HEK293 (cell line): ENCODE measurements at regions not wholly inside any gene's neighbourhood (a gene's known extent, or its start where the extent isn't known, plus 50 kb on each side); places are given as distances from the start of the nearest gene placed in this dataset.

Source experiments
- CTCF ChIA-PET: fragments of 350-600 bp; formaldehyde crosslinking; extraction: SDS; loops from one replicate; lab custom pipeline; 2021; ENCODE audit warnings: antibody characterized with exemption; lab: Yijun Ruan, JAX
- POLR2A ChIA-PET: fragments of 300-600 bp; formaldehyde crosslinking; extraction: SDS; loops from one replicate; lab custom pipeline; 2020; ENCODE audit warnings: antibody characterized with exemption, inconsistent platforms; lab: Yijun Ruan, JAX
- H3K27ac ChIP-seq: fragments of 200-500 bp; sonication (Bioruptor generic); 2 replicates; pipeline ENCODE4 v1.5.1; 2014; ENCODE audit warnings: low read depth, low read length, control low read depth, inconsistent platforms; ENCODE audit errors: extremely low read depth
- H3K36me3 ChIP-seq, 2 experiments: fragments of 200-500 bp in 1 of 2; sonication (Bioruptor generic) in 1 of 2; 1 replicate in 1 of 2; 2 replicates in 1 of 2; pipeline ENCODE4 v1.5.1; 2014 to 2017; ENCODE audit warnings: inconsistent platforms in 2 of 2, low read length in 2 of 2; ENCODE audit not compliant: control insufficient read depth in 2 of 2, insufficient read depth in 1 of 2
- H3K4me1 ChIP-seq: fragments of 200-500 bp; sonication (Bioruptor generic); 2 replicates; pipeline ENCODE4 v1.5.1; 2014; ENCODE audit warnings: mild to moderate bottlenecking, low read length, inconsistent platforms; ENCODE audit not compliant: control insufficient read depth, insufficient read depth
- H3K4me3 ChIP-seq: 2 replicates; pipeline ENCODE4 v1.5.1; 2011; ENCODE audit warnings: low read depth, mild to moderate bottlenecking, control low read depth, low read length, moderate library complexity
- H3K9me3 ChIP-seq: fragments of 200-500 bp; sonication (Bioruptor generic); 2 replicates; pipeline ENCODE4 v1.5.1; 2014; ENCODE audit warnings: low read depth, low read length, inconsistent platforms; ENCODE audit not compliant: control insufficient read depth, insufficient read depth
- EGR2 ChIP-seq: fragments of 450-650 bp; formaldehyde crosslinking; IDR thresholded peaks from 2 replicates; pipeline ENCODE4 v1.5.1; 2016; ENCODE audit warnings: low read depth, missing biosample characterization, missing genetic modification characterization
- GFI1B ChIP-seq: fragments of 450-650 bp; formaldehyde crosslinking; IDR thresholded peaks from 2 replicates; pipeline ENCODE4 v1.5.1; 2016; ENCODE audit warnings: missing biosample characterization, missing genetic modification characterization
- GLI2 ChIP-seq: fragments of 450-650 bp; formaldehyde crosslinking; IDR thresholded peaks from 2 replicates; pipeline ENCODE4; 2017; ENCODE audit warnings: missing biosample characterization, missing genetic modification characterization, low read depth, borderline replicate concordance
- GLIS2 ChIP-seq: fragments of 450-650 bp; formaldehyde crosslinking; IDR thresholded peaks from 2 replicates; pipeline ENCODE4 v1.5.1; 2016; ENCODE audit warnings: missing biosample characterization, missing genetic modification characterization
- KLF10 ChIP-seq: fragments of 450-650 bp; IDR thresholded peaks from 2 replicates; pipeline ENCODE4 v1.5.1; 2018; ENCODE audit warnings: missing biosample characterization, mild to moderate bottlenecking, missing genetic modification characterization
- ZNF112 ChIP-seq: fragments of 450-650 bp; formaldehyde crosslinking; IDR thresholded peaks from 2 replicates; pipeline ENCODE4 v1.5.0; 2017; ENCODE audit warnings: missing biosample characterization, missing genetic modification characterization
- ZNF146 ChIP-seq: fragments of 450-650 bp; formaldehyde crosslinking; IDR thresholded peaks from 2 replicates; pipeline ENCODE4 v1.5.1; 2016; ENCODE audit warnings: missing biosample characterization, missing genetic modification characterization
- ZNF335 ChIP-seq: fragments of 450-650 bp; formaldehyde crosslinking; conservative IDR thresholded peaks from 2 replicates; pipeline ENCODE4 v1.5.1; 2016; ENCODE audit warnings: missing biosample characterization, missing genetic modification characterization
- ZNF354C ChIP-seq: fragments of 450-650 bp; formaldehyde crosslinking; IDR thresholded peaks from 2 replicates; pipeline ENCODE4 v1.5.1; 2016; ENCODE audit warnings: missing biosample characterization, missing genetic modification characterization, low read depth, borderline replicate concordance
- ZNF366 ChIP-seq: fragments of 450-650 bp; formaldehyde crosslinking; conservative IDR thresholded peaks from 2 replicates; pipeline ENCODE4 v1.5.1; 2016; ENCODE audit warnings: missing biosample characterization, missing genetic modification characterization
- ZNF391 ChIP-seq: fragments of 450-650 bp; formaldehyde crosslinking; IDR thresholded peaks from 2 replicates; pipeline ENCODE4 v1.5.1; 2016; ENCODE audit warnings: low read depth, missing biosample characterization, missing genetic modification characterization, borderline replicate concordance
- ZNF416 ChIP-seq: fragments of 450-650 bp; formaldehyde crosslinking; IDR thresholded peaks from 2 replicates; pipeline ENCODE4 v1.5.1; 2016; ENCODE audit warnings: missing biosample characterization, missing genetic modification characterization
- ZNF621 ChIP-seq: fragments of 450-650 bp; formaldehyde crosslinking; IDR thresholded peaks from 2 replicates; pipeline ENCODE4 v1.5.1; 2017; ENCODE audit warnings: missing biosample characterization, missing genetic modification characterization
- ZNF624 ChIP-seq: fragments of 450-650 bp; formaldehyde crosslinking; IDR thresholded peaks from 2 replicates; pipeline ENCODE4 v1.5.1; 2017; ENCODE audit warnings: missing biosample characterization, missing genetic modification characterization
- ZNF629 ChIP-seq: fragments of 450-650 bp; formaldehyde crosslinking; IDR thresholded peaks from 2 replicates; pipeline ENCODE4 v1.5.1; 2017; ENCODE audit warnings: missing biosample characterization, missing genetic modification characterization
- ZNF76 ChIP-seq: fragments of 450-650 bp; formaldehyde crosslinking; IDR thresholded peaks from 2 replicates; pipeline ENCODE4; 2016; ENCODE audit warnings: low read depth, missing biosample characterization, missing genetic modification characterization, borderline replicate concordance
- TF ChIP-seq, protein P1 (sequence below): fragments of 450-650 bp; formaldehyde crosslinking; optimal IDR thresholded peaks from 2 replicates; pipeline ENCODE3; 2016; ENCODE audit warnings: missing biosample characterization, mild to moderate bottlenecking, missing genetic modification characterization
- TF ChIP-seq, protein P2 (sequence below): fragments of 450-650 bp; formaldehyde crosslinking; IDR thresholded peaks from 2 replicates; pipeline ENCODE4 v1.5.1; 2016; ENCODE audit warnings: missing biosample characterization, missing genetic modification characterization
- TF ChIP-seq, protein P3 (sequence below): fragments of 450-650 bp; formaldehyde crosslinking; IDR thresholded peaks from 2 replicates; pipeline ENCODE4 v1.5.1; 2017; ENCODE audit warnings: missing biosample characterization, missing genetic modification characterization
- TF ChIP-seq, protein P4 (sequence below): fragments of 450-650 bp; formaldehyde crosslinking; IDR thresholded peaks from 2 replicates; pipeline ENCODE4 v1.5.1; 2017; ENCODE audit warnings: missing biosample characterization, missing genetic modification characterization
- TF ChIP-seq, protein P5 (sequence below): fragments of 450-650 bp; formaldehyde crosslinking; IDR thresholded peaks from 2 replicates; pipeline ENCODE4 v1.5.1; 2017; ENCODE audit warnings: missing biosample characterization, missing genetic modification characterization
- TF ChIP-seq, protein P6 (sequence below): fragments of 450-650 bp; formaldehyde crosslinking; IDR thresholded peaks from 2 replicates; pipeline ENCODE4 v1.5.1; 2017; ENCODE audit warnings: missing biosample characterization, missing genetic modification characterization

DNA sequence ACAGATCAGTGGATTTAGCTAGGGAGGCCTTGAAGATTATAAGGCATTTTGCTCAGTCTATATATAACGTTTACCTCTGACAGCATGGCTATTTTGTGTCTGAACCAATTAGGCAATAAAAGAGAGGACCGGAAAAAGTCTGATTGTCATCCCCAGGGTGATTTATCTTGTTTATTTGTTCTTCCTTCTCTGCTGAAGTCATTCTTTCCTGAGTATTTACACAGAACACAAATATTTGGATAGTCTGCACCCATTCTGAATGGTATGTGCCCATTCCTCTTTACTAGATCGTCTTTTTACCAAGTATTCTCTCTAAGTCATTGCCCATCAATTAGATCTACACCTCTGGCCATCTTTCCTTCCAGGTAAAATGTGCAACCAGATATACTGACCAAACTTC is 1602.9 kb downstream of the KCNT2 start:
- no peak overlapping the region for H3K27ac ChIP-seq
- no peak for TF ChIP-seq ZNF621
- TF ChIP-seq EGR2 (tag by site-specific recombination) = no peak
- TF ChIP-seq, protein P1, sequence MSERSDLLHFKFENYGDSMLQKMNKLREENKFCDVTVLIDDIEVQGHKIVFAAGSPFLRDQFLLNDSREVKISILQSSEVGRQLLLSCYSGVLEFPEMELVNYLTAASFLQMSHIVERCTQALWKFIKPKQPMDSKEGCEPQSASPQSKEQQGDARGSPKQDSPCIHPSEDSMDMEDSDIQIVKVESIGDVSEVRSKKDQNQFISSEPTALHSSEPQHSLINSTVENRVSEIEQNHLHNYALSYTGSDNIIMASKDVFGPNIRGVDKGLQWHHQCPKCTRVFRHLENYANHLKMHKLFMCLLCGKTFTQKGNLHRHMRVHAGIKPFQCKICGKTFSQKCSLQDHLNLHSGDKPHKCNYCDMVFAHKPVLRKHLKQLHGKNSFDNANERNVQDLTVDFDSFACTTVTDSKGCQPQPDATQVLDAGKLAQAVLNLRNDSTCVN (tag by site-specific recombination) = no peak
- TF ChIP-seq, all 188 proteins: peak for 0
- ChIA-PET POLR2A (no interaction called here), CTCF (no interaction called here)
- Histone ChIP-seq H3K36me3 (no peaks in the 10 kb centered on the region), H3K4me3 (no peak overlapping the region), H3K9me3 (no peaks in the 10 kb centered on the region), H3K4me1 (no peaks in the 10 kb centered on the region)

DNA sequence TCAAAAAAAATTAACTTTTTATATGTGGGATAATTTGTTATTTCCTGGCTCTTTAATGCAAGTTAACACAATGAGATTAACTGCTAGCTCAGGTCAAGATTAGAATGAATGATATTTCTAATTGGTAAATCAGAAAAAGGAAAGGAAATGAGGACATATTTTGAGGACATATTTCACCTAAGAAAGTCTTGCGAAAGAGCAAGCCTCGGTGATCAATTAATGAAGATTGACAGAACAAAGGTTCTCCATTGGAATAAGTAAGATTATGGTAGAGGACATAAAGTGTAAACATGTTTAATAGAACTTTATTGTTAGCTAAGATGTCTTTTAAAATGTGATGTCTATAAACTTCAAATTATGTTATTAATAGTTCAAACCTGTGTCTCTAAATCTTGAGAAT is 1617.8 kb downstream of the KCNT2 start:
- CTCF ChIA-PET = interaction anchor here (0.6 kb wide), 1 partner anchor 898 kb away, joined by 4 read pairs; no protein-coding TSS in a partner anchor
- POLR2A ChIA-PET = no interaction called here
- TF ChIP-seq, protein P2, sequence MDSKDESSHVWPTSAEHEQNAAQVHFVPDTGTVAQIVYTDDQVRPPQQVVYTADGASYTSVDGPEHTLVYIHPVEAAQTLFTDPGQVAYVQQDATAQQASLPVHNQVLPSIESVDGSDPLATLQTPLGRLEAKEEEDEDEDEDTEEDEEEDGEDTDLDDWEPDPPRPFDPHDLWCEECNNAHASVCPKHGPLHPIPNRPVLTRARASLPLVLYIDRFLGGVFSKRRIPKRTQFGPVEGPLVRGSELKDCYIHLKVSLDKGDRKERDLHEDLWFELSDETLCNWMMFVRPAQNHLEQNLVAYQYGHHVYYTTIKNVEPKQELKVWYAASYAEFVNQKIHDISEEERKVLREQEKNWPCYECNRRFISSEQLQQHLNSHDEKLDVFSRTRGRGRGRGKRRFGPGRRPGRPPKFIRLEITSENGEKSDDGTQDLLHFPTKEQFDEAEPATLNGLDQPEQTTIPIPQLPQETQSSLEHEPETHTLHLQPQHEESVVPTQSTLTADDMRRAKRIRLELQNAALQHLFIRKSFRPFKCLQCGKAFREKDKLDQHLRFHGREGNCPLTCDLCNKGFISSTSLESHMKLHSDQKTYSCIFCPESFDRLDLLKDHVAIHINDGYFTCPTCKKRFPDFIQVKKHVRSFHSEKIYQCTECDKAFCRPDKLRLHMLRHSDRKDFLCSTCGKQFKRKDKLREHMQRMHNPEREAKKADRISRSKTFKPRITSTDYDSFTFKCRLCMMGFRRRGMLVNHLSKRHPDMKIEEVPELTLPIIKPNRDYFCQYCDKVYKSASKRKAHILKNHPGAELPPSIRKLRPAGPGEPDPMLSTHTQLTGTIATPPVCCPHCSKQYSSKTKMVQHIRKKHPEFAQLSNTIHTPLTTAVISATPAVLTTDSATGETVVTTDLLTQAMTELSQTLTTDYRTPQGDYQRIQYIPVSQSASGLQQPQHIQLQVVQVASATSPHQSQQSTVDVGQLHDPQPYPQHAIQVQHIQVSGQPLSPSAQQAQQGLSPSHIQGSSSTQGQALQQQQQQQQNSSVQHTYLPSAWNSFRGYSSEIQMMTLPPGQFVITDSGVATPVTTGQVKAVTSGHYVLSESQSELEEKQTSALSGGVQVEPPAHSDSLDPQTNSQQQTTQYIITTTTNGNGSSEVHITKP = no peak
- TF ChIP-seq ZNF624 = no peak
- TF ChIP-seq GLI2 = no peak
- no peak for TF ChIP-seq ZNF416 (tag by site-specific recombination)
- no peak for TF ChIP-seq ZNF76
- TF ChIP-seq, protein P3, sequence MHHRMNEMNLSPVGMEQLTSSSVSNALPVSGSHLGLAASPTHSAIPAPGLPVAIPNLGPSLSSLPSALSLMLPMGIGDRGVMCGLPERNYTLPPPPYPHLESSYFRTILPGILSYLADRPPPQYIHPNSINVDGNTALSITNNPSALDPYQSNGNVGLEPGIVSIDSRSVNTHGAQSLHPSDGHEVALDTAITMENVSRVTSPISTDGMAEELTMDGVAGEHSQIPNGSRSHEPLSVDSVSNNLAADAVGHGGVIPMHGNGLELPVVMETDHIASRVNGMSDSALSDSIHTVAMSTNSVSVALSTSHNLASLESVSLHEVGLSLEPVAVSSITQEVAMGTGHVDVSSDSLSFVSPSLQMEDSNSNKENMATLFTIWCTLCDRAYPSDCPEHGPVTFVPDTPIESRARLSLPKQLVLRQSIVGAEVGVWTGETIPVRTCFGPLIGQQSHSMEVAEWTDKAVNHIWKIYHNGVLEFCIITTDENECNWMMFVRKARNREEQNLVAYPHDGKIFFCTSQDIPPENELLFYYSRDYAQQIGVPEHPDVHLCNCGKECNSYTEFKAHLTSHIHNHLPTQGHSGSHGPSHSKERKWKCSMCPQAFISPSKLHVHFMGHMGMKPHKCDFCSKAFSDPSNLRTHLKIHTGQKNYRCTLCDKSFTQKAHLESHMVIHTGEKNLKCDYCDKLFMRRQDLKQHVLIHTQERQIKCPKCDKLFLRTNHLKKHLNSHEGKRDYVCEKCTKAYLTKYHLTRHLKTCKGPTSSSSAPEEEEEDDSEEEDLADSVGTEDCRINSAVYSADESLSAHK (tag by site-specific recombination) = no peak
- TF ChIP-seq GFI1B (tag by site-specific recombination) = no peak
- TF ChIP-seq ZNF335 (tag by site-specific recombination) = no peak
- TF ChIP-seq ZNF391 = no peak
- no peak for TF ChIP-seq GLIS2 (tag by site-specific recombination)
- no peaks in the 10 kb centered on the region for H3K36me3 ChIP-seq
- H3K4me1 ChIP-seq = no peaks in the 10 kb centered on the region
- H3K27ac ChIP-seq = no peak overlapping the region
- no peaks in the 10 kb centered on the region for H3K9me3 ChIP-seq
- H3K4me3 ChIP-seq = no peak overlapping the region

DNA sequence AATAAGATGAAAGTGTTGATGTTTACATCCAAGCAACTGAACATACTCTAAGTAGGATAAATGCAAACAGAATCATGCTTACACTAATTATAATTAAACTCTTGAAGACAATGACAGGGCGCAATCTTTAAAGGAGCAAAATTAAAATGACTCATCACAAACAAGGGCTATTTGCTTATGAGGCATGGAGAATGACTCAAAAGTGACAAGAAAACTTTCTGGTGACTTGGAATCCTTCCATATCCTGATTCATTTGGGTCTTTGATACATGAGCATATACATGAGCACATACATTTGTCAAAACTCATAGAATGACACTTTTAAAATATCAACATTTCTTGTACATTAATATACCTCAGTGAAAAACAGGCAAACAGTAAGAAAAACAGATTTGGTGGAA is 1632.3 kb downstream of the KCNT2 start:
- ChIA-PET POLR2A (no interaction called here), CTCF (no interaction called here)
- Histone ChIP-seq H3K9me3 (no peaks in the 10 kb centered on the region), H3K36me3 (no peaks in the 10 kb centered on the region), H3K4me3 (no peak overlapping the region), H3K4me1 (no peaks in the 10 kb centered on the region), H3K27ac (no peak overlapping the region)
- TF ChIP-seq ZNF146 (tag by site-specific recombination) (no peak), KLF10 (no peak), ZNF112 (tag by site-specific recombination) (no peak), ZNF354C (tag by site-specific recombination) (no peak), ZNF366 (tag by site-specific recombination) (no peak), ZNF629 (tag by site-specific recombination) (no peak)
- TF ChIP-seq, protein P4, sequence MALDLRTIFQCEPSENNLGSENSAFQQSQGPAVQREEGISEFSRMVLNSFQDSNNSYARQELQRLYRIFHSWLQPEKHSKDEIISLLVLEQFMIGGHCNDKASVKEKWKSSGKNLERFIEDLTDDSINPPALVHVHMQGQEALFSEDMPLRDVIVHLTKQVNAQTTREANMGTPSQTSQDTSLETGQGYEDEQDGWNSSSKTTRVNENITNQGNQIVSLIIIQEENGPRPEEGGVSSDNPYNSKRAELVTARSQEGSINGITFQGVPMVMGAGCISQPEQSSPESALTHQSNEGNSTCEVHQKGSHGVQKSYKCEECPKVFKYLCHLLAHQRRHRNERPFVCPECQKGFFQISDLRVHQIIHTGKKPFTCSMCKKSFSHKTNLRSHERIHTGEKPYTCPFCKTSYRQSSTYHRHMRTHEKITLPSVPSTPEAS (tag by site-specific recombination) = no peak
- TF ChIP-seq, protein P5, sequence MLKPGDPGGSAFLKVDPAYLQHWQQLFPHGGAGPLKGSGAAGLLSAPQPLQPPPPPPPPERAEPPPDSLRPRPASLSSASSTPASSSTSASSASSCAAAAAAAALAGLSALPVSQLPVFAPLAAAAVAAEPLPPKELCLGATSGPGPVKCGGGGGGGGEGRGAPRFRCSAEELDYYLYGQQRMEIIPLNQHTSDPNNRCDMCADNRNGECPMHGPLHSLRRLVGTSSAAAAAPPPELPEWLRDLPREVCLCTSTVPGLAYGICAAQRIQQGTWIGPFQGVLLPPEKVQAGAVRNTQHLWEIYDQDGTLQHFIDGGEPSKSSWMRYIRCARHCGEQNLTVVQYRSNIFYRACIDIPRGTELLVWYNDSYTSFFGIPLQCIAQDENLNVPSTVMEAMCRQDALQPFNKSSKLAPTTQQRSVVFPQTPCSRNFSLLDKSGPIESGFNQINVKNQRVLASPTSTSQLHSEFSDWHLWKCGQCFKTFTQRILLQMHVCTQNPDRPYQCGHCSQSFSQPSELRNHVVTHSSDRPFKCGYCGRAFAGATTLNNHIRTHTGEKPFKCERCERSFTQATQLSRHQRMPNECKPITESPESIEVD (tag by site-specific recombination) = no peak
- TF ChIP-seq, protein P6, sequence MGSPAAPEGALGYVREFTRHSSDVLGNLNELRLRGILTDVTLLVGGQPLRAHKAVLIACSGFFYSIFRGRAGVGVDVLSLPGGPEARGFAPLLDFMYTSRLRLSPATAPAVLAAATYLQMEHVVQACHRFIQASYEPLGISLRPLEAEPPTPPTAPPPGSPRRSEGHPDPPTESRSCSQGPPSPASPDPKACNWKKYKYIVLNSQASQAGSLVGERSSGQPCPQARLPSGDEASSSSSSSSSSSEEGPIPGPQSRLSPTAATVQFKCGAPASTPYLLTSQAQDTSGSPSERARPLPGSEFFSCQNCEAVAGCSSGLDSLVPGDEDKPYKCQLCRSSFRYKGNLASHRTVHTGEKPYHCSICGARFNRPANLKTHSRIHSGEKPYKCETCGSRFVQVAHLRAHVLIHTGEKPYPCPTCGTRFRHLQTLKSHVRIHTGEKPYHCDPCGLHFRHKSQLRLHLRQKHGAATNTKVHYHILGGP (tag by site-specific recombination) = no peak
